NCI-H1048 (cell line): ENCODE measurements at regions not wholly inside any gene's neighbourhood (a gene's known extent, or its start where the extent isn't known, plus 50 kb on each side); places are given as distances from the start of the nearest gene placed in this dataset.
A peak's percentile ranks its signal among the peaks of the same experiment; 100 is the strongest.
"Not testable (repeated sequence)": the region's sequence is repeated elsewhere in the genome, so short reads cannot be mapped to it uniquely, and the experiment has no call there.

Experiments used
- DNase-seq: peaks from one replicate; lab custom pipeline; 2025; lab: John Stamatoyannopoulos, UW

DNA sequence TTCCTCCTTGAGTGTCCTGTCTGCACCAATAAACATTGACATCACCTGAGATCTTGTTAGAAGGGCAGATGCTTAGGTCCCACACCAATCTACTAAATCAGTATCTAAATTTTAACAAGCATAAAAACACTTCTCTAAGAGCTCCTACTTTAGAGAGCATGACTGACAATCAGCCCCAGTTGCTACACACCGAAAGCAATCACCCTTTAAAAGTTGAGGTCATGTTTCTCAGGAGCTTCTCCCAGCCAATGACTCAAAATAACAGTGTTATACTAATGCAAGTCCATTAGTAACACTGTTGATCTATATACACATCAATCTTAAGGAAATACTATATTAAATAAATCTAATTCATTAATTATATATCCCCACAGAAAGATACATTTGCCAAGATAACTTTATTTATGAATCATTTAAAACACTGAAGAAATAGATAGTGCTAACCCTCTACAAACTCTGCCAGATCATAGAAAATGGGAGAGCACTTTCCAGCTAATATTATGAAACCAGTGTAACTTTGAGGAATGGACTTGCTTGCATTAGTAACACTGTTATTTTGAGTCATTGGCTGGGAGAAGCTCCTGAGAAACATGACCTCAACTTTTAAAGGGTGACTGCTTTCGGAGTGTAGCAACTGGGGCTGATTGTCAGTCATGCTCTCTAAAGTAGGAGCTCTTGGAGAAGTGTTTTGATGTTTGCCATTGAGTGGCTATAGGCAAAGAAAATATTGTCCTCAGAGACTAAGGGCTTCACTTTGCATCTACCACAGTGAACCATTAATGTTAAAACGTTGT, 109.8 kb upstream of the HDX start:
- no peak for DNase-seq

GRCh38 chrX:84634201-84634782, 132.0 kb upstream of the HDX start:
- DNase-seq = no peak

DNA sequence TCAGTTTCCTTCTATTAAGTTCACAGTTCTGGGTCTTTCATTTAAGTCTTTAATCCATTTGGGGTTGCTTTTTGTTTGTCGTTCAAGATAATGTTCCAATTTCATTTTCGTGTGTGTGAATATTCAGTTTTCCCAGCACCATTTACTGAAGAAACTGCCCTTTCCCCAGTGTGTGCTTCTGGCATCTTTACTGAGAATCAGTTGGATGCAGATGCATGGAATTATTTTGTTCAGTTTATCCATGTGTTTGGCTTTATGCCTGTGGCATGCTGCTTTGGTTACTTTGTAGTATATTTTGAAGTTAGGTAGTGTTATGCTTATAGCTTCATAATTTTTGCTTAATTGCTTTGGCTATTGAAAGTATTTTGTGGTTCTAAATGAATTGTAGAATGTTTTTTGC, 163.8 kb upstream of the HDX start:
- DNase-seq = no peak

GRCh38 chrX:84690228-84690627, 188.0 kb upstream of the HDX start:
- no peak for DNase-seq

DNA sequence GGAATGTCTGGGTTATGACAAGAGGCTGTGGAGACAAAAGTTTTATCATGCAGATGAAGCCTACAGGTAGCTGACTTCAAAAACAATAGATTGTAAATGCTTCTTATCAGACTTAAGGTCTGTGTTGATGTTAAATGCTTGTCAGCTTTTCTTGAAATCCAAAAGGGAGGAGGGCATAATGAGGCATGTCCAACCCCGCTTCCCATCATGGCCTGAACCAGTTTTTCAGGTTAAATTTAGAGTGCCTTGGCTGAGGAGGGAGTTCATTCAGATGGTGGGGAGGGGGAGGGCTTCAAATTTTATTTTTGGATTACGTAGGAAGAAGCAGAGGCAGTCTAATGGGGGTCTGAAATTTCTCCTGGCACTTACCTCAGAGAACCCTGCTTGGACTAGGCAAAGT, 207.7 kb upstream of the HDX start:
- DNase-seq = no peak

DNA sequence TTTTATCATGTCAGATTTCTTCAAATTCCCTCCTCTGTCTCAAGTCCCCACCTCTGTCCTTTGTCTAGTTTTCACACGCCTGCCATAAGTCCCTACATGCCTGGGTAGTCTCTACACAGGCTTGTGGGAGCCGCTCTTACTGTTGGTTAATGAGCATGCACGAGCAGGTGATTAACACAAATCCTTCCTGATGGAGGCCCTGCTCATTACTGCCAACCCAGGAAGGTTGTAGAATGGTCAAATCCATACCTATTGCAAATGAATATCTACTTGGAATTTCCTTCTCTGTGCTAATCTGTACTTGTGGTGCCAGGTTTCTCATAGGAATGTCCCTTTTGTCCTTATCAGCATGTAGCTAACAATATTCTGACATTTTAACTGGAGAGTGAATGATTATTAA, 208.4 kb upstream of the HDX start:
- no peak for DNase-seq

DNA sequence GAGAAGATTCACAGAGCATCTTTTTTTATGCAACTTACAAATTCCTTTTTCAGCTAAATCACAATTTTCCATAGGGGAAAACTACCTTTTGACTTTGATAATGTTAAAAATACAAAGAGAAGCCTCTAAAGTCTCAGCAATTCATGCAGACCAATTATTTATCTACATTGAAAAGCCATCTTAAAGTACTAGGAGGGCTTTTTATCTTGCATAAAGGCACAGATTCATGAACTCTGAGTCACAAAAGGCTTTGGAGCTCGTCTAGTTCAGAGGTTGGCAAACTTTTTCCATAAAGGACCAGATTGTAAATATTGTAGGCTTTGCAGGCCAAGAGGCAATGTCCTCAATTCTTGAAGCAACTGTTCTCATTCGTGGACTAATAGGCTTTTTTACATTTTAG, 210.4 kb upstream of the HDX start:
- no peak for DNase-seq

DNA sequence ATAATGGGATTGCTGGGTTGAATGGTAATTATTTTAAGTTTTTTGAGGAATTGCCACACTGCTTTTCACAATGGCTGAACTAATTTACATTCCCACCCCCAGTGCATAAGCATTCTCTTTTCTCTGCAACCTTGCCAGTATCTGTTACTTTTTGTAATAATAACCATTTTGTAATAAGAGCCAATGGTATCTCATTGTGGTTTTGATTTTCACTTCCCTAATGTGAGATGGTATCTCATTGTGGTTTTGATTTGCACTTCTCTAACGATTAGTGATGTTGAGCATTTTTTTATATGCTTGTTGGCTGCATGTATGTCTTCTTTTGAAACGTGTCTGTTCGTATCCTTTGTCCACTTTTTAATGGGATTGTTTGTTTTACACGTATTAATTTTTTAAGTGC, 213.1 kb upstream of the HDX start:
- no peak for DNase-seq

- DNase-seq = no peak
Observed at GRCh38 chrX:84717343-84717742, 215.1 kb upstream of the HDX start.

- DNase-seq = no peak
Observed at GRCh38 chrX:84721416-84721815, 219.2 kb upstream of the HDX start.

- DNase-seq = no peak
Observed at GRCh38 chrX:84724576-84724975, 222.3 kb upstream of the HDX start.

GRCh38 chrX:84729408-84729807, 227.2 kb upstream of the HDX start:
- DNase-seq = no peak

DNA sequence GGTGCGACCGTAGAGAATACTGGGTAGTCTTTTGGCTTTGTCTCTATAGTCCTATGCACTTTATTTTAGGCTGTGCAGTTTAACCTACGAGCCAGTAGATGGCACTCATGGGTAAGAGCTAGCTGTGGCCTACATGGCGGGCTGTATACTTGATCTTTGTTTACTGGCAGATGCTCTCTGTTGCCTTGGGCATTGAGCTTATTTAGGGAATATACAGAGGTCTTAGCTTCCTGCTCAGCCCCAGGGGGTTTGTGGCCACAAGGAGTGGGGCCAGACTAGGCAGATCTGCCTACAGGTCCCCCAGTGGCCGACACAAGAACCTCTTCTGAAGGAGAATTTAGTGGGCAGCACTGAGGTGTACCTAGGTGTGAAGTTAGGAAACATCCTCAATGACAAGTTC, 227.6 kb upstream of the HDX start:
- peak; percentile 58 for DNase-seq

DNA sequence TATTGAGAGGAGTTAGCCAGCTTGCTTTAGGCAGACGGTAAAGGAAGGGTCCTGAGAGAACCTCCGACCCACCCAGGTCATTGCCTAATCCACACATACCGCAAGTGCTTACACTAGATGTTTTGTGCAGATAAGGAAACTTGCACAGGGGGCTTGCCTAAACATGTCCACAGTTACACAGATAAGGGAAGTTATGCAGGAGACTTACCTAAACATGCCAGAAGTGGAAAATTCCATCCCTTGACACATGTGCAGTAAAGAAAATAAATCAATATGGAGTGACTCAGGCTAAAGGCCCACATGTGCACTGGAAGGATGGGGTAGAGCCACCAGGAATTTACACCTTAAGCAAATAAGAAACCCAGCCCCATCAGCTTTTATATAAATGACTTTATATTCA, 232.8 kb upstream of the HDX start:
- DNase-seq = no peak

GRCh38 chrX:84737471-84737871, 235.2 kb upstream of the HDX start:
- no peak for DNase-seq

GRCh38 chrX:84747516-84747915, 245.3 kb upstream of the HDX start:
- DNase-seq = no peak

DNA sequence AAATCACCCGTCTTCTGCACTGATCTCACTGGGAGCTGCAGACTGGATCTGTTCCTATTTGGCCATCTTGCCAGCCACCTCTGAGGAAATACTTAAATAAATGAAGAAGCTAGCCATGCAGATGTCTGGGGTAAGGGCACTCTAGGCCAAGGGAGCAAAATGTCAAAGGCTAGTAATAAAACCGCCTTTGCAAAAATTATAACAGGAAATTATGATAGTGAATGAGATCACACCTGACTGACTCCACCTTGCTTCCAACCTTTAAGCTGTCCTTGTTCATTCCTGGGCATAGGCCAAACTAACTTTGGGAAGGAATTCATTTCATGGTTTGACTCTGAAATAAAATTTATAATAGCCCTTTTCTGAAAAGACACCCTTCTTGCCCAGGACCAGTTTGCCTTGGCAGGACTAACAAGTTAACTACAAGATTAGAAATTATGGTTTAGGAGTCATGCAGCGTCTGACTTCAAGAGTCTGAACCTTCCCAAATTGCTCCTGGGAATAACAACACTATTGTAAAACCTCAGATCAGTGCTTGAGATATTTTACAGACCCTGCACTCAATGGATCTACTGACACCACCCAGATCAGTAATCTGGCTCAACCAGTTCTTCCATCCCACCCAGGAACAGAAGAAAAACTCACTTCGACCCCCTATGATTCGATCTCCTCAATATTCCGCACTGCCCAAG, 246.9 kb upstream of the HDX start:
- DNase-seq = no peak

GRCh38 chrX:84760560-84760959, 243.1 kb upstream of the APOOL start:
- no peak for DNase-seq

DNA sequence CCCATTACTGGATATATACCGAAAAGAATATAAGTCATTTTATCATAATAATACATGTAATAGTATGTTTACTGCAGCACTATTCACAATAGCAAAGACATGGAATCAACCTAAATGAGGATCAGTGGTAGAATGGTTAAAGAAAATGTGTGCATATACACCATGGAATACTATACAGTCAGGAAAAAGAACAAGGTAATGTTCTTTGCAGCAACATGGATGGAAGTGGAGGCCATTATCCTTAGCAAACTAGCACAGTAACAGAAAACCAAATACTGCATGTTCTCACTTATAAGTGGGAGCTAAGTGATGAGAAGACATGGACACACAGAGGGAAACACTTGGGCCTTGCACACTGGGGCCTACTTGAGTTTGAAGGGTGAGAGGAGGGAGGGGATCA, 207.4 kb upstream of the APOOL start:
- DNase-seq = no peak

DNA sequence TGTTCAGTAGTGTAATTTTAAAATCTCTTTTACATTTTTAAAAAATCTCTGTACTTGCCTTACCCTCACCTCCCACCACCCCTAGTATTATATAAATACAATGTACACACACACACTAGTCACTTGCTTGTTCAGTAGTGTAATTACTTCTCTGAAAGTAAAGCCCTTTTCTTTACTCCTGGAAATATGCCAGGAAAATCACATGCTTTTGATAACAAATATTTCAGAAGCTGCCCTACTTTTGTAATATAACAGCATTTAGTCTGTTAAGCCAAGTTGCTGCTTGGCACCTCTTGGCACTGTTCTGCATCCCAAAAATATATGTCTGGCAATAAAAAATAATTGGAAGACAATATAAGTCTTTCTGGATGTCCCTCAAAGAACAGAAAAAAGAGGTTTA, 172.8 kb upstream of the APOOL start:
- peak; percentile 18 for DNase-seq

GRCh38 chrX:84846541-84846940, 157.1 kb upstream of the APOOL start:
- not testable (repeated sequence) for DNase-seq

DNA sequence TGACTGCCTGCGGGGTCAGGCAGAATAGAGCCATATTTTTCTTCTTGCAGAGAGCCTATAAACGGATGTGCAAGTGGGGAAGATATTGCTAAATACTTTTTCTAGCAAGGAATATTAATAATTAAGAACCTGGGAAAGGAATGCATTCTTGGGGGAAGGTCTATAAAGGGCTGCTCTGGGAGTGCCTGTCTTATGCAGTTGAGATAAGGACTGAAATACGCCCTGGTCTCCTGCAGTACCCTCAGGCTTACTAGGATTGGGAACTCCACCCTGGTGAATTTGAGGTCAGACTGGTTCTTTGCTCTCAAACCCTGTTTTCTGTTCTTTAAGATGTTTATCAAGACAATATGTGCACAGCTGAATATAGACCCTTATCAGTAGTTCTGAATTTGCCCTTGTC, 152.5 kb upstream of the APOOL start:
- not testable (repeated sequence) for DNase-seq

DNA sequence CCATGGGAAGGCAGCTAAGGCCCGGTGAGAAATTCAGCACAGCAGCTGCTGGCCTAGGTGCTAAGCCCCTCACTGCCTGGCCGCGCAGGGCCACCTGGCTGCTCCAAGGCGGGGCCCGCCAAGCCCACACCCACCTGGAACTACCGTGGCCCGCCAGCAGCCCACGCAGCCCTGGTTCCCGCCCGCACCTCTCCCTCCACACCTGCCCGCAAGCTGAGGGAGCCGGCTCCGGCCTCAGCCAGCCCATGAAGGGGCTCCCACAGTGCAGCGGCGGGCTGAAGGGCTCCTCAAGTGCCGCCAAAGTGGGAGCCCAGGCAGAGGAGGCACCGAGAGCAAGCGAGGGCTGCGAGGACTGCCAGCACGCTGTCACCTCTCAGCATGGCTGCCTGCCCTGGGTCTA, 146.9 kb upstream of the APOOL start:
- not testable (repeated sequence) for DNase-seq
